DMS114 treated with DMSO at 0.1 percent for 48 hours (cell line): ENCODE measurements at regions not wholly inside any gene's neighbourhood (a gene's known extent, or its start where the extent isn't known, plus 50 kb on each side); places are given as distances from the start of the nearest gene placed in this dataset.
"Not testable (repeated sequence)": the region's sequence is repeated elsewhere in the genome, so short reads cannot be mapped to it uniquely, and the experiment has no call there.

ENCODE experiments used
- DNase-seq: peaks from one replicate; lab custom pipeline; 2025; ENCODE audit not compliant: unreplicated experiment; lab: John Stamatoyannopoulos, UW

DNA sequence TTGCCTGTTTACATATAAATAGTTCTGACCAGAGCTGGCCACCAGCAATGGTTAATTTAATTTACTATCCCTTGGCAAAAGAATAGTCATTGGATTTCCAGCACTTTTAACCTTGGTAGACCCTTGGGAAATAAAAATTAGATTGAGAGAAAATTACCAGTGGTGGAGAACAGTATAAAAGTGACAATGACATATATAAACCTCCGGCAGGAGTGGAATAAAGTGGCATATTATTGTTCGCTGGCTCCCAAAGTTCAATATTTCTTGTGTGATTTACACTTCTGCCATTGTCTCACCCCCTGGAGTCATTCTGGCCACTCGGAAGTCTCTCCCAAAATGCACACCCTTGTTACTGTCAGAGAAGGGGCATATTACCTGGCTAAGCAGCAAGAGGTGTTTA, 347.7 kb downstream of the NPIPA8 start:
- no peak for DNase-seq

DNA sequence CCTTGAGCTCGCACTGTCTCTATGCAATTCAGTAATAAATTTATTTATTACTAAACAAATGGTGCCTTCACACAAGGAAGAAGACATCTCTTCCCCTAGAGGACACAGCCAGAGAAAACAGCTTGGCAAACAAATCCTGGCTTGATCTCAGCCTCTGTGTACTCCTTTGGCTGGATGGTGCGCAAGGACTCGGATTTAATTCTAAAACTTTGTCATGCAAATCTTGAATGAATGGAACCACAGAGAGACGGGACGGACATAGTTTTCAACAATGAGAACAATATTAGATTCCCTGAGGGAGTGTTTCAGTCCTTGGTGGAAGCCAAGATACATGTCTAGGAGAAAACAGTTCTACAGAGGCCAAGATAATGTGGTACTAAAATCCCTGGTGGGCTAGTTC, 349.5 kb downstream of the NPIPA8 start:
- no peak for DNase-seq

DNA sequence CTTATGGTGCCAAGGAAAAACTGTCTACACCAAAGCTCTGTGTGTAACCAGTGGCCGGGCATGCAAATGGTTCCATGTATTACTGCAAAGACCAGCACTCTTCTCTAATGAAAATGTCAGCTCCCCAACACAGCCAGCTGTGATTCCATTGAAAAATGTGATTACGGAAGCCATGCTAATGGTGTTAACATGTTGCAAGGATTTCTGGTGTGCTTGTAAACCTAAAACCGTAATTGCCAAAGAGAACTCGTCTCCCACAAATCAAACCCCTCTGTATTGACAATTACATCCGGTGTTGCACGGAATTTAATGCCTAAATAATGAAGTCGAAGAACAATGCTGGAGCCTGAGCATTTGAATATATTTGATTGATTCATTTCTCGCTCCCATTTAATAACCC, 351.7 kb downstream of the NPIPA8 start:
- no peak for DNase-seq

DNA sequence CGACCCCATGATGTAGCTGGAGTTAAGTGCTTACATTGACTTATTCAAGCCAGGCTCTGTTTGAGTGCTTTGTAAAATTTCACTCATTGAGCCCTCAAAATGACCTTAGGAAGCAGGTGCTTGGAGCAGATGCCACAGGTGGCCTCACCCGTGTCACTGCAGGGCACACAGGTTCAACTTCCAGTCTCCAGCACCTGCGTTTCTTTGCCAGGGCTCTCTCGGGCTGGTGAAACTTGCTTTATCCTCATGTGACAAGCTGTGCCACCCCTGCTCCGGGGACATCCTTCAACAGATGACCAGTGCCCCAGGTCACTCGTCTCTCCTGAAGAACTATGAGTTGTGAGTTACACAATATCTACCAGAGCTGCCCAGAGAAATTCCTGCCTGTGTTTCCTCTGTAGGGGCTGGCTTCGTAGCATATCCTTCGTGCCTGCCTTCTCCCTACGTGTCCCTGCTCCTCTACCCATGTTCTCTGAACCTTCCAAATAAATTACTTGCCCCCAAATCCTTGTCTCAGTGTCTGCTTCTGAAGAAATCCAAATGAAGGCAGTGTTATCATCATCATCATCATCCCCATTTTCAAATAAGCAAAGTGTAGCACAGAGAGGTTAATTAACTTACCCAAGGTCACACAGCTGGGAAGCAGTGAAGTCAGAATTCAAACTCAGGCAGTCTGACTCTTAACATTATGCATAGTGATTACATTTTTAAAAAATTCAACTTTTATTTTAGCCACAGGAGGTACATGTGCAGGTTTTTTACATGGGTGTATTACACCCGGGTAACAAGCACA, 352.5 kb downstream of the NPIPA8 start:
- DNase-seq, result no peak

DNA sequence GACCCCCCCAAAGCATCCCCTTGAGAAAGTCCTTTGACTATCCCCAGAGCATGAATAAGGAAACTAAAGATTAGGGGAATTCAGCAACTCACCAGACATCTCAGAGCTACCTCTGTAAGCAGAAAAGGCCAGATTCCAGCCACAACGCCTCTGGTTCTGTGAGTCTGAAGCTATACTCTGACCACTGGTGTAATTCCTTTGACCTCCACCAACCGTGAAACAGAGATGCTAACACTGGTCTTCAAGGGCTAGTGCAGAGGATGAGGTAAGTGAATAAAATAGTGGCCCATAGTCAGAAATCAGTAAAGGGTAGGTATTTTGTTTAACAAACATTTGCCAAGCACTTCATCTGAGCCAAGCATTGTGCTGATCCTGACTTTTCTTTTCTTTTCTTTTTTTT, 353.4 kb downstream of the NPIPA8 start:
- DNase-seq, result no peak

DNA sequence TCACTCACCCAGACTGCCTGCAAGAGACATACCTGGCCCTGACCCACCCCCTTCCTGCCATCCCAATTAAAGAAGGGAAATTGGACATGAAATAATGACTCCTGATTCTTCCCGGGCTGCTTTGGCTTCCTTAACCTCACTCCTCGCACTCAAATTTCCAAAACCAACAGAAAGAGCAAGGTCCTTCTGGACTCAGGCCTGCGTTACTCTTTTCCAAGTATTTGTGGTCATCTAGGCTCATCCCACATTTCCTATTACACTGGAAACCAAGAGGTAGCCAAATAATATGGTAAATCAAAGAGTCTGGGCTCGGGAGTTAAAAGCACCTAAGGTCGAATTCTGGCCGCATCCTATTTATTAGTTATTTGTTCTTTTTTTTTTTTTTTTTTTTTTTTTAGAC, 359.3 kb downstream of the NPIPA8 start:
- no peak for DNase-seq

DNA sequence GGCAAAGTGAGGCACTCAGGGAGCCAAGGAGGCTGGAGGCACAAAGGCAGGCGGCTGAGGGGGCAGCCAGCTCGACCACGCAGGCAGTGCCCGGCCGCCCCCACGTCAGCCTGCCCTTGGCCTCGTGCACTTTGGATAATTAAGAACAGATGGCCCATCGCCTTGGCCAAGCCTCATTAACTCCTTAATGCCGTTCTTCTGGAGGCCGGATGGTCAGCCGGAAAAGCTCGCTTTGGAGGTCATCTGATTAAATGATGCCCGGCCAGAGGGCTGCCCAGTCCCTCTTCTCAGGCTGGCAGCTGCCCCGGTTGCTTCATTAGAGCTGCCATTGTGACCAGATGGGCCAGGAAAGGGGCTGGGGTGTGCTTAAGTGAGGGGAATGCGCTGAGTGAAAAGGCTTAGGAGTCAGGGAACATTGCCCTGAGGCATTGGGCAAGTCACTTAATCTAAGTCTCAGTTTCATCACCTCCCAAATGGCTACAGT, 364.0 kb downstream of the NPIPA8 start:
- no peak for DNase-seq

DNA sequence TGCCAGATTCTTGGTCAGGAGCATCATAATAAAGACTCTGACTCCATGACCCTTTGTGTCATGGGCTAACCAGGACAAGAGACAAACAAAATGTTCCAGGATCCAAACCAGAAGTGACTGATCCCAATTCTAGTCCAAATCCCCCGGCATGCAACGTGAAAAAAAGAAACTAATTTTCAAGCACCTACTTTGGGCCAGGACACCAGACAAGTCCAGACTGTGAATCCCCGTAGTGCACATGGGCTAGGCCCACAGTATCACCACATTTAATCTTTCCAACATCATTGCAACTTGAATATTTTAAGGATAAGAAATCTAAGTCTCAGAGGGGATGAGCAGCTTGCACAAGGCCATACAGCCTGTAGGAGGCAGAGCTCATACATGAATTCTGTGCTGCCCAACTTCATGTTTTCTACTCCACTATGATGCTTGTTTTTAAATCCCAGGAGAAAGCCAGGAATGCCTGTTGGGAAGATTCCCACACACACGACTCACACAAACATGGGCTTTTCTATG, 365.7 kb downstream of the NPIPA8 start:
- DNase-seq, result no peak

DNA sequence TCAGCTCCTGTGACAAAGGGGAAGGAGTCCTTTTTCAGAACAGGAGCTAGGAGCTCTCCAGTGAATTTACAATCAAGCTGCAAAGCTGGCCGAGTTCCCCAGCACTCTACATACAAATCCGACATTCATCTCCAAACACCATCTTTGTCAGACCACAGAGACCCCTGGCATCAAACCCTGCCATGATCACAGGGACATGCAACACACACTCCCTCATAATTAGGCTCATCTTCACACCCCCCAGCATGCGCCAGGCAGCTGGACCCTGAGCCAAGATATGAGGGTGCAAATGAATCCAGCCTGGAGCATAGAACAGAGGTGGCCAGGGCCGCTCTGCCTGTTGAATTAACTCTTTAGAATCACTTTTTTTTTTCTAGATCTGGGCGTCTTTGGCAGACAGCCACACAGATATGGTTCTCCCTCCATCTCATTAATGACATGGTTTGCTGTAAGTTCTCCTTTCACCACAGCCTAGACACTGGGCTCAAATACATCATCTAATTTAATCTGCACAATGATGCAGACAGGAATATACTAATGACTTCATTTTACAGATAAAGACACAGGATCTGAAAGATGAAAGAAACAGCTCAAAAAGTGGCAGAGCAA, 366.3 kb downstream of the NPIPA8 start:
- DNase-seq, result no peak

DNA sequence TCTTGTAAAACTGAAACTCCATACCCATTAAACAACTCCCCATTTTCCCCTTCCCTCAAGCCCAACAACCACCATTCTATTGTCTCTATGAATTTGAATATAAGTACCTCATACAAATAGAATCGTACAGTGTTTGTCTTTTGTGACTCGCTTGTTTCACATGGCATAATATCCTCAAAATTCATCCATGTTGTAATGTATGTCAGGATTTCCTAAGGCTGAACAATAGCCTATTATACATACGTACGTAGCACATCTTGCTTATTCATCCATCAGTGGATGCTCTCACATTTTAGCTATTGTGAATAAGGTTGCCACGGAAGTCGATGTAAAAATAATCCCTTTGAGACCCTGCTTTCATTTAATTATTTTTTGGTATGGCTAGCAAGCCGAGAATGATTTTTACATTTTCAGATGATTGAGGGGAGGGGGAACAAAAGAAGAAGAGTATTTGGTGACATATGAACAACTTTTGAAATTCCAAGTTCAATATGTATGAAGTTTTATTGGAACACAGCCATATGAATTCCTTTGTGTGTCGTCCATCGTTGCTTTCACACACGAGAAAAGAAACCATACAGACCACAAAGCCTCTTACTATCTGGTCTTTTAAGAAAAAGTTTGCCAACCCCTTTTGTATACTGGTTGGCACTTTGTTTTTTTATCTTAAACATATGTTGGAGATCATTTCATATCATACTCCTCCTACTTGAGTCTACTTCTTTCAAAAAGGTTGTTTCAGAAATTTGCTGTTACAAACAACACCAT, 371.2 kb downstream of the NPIPA8 start:
- DNase-seq, result no peak

DNA sequence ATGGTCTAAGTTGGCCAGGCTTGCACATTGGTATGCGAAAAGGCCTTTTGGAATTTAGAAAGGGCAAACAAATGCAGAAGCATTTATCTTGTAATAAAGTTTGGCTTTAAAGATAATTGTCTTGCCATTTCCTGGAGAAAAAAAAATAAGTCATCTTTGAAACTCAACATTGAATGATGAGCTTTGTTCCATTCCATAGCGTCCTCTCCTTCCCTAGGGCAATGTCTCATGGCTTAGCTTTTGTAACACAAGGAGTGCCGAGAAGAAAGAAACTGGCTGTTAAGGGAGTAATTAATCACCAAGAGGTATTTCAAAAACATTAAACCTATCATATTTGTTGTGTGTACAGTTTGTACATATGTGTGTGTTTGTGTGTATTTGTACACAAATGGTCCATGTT, 372.3 kb downstream of the NPIPA8 start:
- no peak for DNase-seq

DNA sequence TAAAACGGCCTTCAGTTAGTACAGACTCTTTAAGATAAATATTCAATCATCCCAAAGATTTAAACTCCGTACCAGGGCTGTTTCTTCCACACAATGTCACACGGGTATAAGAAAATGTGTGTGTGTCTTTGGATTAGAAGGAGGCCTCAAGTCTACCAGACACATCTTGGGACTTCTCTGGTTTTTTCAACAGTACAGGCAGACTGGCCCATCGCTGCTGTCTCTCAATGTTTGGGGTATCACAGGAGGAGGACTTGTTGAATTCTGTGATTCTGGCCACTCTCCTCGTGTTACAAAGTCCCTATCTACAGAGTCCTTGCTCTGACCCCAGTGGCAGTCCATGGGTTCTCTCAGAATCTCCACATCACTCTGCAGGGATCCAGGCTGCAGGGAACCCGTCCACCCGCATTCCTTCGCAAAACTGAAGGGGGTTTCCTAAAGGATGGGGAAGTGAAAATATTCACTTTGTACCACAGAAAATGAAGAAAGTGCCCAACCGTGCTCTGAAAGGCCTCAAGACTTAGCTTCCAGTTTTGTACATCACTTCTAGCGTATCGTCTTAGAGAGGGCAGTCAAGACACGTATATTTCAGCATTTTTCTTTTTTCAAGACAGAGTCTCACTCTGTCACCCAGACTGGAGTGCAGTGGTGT, 373.2 kb downstream of the NPIPA8 start:
- no peak for DNase-seq

DNA sequence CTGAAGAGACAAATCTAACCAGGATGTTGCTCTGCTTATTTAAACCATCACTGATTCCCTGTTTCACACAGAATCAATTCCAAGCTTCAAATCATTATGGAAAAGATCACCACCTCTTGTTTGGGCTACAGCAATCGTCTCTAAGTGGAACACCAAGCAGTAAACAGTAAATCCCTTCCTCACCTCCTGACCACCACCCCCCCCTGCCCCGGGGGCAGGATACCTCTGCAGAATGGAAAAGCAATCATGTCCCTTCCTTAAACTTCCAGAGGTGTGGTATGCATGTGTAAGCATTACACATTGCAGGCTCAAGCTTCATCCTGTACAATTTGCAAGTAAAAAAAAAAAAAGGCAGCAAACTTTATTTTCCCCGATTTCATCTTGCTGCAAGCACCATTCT, 373.8 kb downstream of the NPIPA8 start:
- DNase-seq, result no peak

DNA sequence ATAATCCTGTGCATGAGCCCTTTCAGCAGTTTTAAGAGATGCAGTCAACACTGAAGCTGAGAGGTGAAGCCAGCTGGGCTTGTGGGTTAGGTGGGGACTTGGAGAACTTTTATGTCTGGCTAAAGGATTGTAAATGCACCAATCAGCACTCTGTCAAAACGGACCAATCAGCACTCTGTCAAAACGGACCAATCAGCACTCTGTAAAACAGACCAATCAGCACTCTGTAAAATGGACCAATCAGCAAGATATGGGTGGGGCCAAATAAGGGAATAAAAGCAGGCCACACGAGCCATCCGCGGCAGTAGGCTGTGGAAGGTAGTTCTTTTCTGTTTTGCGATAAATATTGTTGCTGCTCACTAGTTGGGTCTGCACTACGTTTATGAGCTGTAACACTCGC, 374.7 kb downstream of the NPIPA8 start:
- not testable (repeated sequence) for DNase-seq

DNA sequence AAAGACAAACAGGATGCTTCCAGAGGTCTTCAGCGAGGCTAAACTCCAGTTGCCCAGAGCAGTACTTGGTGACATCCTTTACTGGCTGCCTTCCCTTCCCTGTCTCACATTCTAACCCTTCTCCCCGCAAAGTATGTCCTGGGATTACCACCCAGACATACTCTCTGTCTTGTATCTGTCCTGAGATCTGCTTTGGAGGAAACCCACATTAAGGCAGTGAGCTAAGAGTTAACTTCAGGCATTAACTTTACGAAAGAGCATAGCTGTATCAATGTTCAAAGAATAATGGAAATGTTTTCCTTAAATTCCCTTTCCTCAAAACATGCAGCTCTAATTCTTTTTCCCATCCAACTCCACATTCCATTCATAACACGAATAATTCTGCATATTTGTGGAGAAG, 385.2 kb downstream of the NPIPA8 start:
- DNase-seq, result no peak

DNA sequence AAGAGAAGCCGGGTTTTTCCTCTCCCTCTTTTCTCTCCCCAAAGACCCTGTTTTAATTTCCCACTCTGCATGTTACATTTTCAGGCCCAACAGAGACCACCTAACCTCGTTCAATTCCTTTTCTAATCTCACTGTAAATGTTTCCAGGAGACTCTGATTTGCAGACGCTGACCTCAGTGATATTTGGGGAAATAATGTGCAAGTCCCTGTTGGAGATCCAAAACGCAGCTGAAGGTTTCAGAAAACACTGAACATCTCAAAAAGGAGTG, 386.6 kb downstream of the NPIPA8 start:
- DNase-seq, result no peak

DNA sequence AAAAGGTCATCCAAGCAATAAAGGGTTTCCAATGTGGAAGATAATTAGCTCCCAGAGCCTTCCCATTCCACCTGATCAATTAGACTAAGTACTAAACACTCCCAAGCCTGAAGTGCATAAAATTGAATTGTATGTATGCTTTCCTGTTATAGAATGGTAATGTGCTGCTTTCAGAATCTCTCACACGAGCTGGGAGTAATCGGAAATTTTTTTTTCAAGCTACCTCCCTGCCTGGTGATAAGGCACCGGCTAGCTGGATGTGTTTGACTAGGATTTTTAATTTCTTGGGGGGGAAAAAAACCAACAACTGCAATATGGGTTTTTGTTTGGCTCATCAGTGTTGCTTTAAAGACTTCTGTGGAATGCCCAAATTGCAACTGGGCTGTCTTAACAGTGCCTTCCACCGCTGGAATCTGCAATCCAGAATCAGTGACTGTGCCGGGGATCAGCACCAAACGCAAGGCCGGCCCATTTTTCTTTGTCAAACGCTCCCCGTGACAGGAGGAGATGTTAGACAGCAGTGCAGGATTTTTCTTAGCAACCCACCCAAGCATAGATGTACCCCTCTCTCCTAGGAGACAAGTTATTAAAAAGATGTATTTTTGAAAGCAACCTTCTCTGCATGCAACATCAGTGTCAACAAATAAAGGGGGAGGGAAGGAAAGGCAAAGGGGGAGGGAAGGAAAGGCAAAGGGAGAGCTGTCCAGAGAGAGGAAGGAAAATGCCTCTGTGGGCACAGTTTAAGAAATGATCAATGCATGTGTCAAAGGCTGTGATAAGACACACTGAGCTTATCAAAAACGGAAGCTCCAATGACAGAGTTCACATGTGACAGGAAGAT, 387.2 kb downstream of the NPIPA8 start:
- no peak for DNase-seq

DNA sequence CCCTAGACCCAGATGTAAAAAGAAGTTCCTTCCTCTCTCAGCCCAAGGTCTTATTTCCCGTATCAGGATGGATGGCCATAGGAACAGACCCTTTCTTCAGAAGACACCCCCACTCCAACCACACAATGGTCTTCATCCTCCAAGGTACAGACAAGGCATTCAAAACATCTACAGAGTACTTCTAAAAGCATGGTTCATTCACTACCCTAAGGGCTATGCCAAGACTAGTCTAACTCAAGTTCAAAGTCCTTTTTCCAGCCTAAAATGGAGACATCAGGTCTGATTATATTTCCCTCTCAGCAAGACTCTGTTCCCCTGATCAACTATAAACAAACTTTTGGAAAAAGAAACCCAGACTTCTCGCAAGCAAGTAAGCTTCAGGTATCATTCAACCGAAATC, 388.9 kb downstream of the NPIPA8 start:
- DNase-seq, result no peak

DNA sequence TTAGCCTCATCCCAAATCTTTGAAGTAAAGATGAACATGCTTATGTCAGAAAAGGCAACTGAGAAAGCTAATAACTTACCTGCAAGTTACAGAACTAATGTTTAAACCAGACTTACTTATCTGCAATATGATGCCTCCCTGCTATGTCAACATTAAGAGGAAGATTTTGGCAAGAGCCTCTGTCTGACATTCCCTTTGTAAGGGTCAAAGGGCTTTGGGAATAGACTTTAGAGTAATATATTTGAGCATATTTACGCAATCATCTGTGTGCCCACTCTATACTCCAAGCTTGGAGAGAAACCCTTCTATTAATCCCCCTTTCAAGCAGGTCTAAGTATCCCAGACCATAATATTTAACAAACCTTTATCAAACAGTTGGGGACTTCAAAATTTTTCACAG, 389.4 kb downstream of the NPIPA8 start:
- no peak for DNase-seq

DNA sequence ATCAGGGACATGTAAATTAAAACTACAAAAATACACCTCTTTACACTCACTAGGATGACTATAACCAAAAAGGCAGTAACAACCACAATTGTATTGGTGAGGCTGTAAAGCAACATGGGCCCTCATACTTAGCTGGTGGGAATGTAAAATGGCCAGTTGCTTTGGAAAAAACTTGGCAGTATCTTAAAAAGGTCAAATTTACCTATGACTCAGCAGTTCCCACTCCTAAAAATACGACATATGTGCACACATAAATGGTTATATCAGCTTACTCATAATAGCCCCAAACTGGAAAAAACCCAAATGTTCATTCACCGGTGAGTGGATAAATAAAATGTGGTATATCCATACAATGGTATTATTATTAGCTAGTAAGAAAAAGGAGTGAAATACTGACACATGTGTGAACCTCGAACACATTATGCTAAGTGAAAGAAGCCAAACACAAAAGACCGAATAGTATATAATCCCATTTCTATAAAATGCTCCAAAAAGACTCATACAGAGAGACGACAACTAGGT, 391.4 kb downstream of the NPIPA8 start:
- DNase-seq, result no peak
